ENCODE measurements at regions not wholly inside any gene's neighbourhood (a gene's known extent, or its start where the extent isn't known, plus 50 kb on each side); places are given as distances from the start of the nearest gene placed in this dataset.

DNA sequence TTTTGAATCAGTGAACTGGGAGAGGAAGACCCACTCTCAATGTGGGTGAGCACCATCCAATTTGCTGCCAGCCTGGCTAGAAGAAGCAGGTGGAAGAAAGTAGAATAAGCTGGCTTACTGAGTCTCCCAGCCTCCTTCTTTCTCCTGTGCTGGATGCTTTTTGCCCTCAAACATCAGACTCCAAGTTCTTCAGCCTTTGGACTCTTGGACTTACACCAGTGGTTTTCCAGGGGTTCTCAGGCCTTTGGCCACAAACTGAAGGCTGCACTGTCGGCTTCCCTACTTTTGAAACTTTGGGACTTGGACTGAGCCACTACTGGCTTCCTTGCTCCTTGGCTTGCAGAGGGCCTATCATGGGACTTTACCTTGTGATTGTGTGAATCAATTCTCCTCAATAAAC is 804.2 kb upstream of the SLITRK1 start:
- ATAC-seq (no peak), DNase-seq (ENCODE audit: low spot score) (no peak)

- DNase-seq (ENCODE audit: low spot score) (no peak), ATAC-seq (no peak)
These were observed 802.5 kb upstream of the SLITRK1 start for GRCh38 chr13:84684804-84685203.

- ATAC-seq (peak; percentile 82), DNase-seq (ENCODE audit: low spot score) (no peak)
These were observed 801.9 kb upstream of the SLITRK1 start for GRCh38 chr13:84684048-84684662.

- no peak for ATAC-seq
These were observed 801.2 kb upstream of the SLITRK1 start for GRCh38 chr13:84683448-84683847.

DNA sequence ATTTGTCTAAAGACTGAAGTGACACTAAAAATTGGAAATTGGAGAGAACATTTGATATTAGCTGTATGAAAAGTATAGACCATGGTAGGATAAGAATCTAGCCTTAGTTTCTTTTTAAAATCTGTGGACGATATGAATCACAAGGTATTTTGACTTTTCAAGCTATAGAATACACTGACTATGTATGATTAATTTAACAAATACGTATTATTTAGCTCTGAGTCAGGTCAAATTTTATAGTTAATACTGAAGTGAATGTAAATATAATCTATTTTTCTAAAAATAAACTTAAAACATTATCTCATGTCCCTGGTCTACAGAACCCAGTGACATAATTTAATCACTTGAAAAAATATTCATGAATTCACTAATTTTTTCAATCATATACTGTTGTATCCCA is 795.6 kb upstream of the SLITRK1 start:
- no peak for ATAC-seq
- DNase-seq (ENCODE audit: low spot score): no peak

More at GRCh38 chr13:84683448-84683847, 801.2 kb upstream of the SLITRK1 start:
- no peak for DNase-seq (ENCODE audit: low spot score)

GRCh38 chr13:84672616-84673015 is 790.3 kb upstream of the SLITRK1 start:
- ATAC-seq (no peak), DNase-seq (ENCODE audit: low spot score) (no peak)

GRCh38 chr13:84670245-84670644 is 788.0 kb upstream of the SLITRK1 start:
- DNase-seq (ENCODE audit: low spot score): no peak
- no peak for ATAC-seq

GRCh38 chr13:84668637-84669036 is 786.4 kb upstream of the SLITRK1 start:
- no peak for DNase-seq (ENCODE audit: low spot score)
- ATAC-seq: no peak

DNA sequence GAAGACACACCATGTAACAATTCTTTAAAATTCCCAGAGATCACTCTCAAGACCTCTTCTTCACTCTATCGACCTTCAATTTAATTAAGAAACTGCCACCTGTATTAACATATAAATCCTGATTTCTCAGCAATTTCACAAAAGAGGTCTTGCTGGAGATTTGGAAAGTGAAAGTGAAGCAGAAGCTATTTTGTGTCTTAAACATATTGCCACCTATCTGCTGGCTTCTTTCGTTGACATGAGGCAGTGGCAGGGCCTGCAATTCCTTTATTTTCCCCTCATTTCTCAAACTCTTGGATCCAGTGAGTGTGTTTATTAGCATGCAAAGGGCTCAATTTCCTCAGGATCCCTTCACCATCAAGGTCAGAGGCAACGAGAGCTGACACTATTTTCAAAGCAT is 780.2 kb upstream of the SLITRK1 start:
- ATAC-seq (no peak), DNase-seq (ENCODE audit: low spot score) (no peak)

DNA sequence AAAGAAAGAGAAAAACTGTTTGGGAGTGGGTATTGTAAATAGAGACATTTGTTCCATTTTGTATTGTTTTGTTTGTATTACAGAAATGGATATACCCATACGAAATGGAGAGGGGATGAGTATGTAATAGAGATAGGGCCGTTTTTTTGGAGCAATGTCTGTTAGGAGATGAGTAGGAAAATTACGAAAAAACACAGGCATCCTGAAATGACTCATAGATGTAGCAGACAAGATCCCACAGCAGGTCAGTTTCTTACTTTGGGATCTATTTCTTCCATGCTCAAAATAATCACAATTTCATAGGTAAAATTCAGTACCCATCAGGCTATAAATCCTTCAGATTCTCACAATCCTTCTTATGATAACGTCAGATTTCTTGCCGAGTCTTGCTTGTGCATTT is 779.4 kb upstream of the SLITRK1 start:
- no peak for DNase-seq (ENCODE audit: low spot score)

DNA sequence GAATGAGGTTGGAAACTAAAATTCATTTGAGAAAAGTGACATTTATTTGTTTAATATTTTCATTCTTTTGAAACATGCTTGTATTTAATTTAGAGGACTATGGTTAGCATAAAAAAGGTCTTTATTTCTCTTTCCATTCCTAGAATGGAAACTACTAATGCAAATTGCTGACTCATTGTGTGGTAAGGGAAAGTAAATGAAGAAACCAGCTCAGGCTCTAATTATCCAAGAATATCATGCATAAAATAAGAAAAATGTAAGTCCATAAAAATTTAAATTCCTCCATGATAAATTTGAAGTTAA is 777.0 kb upstream of the SLITRK1 start:
- DNase-seq (ENCODE audit: low spot score) (no peak), ATAC-seq (no peak)

More for the DNA sequence above, 779.4 kb upstream of the SLITRK1 start:
- no peak for ATAC-seq

DNA sequence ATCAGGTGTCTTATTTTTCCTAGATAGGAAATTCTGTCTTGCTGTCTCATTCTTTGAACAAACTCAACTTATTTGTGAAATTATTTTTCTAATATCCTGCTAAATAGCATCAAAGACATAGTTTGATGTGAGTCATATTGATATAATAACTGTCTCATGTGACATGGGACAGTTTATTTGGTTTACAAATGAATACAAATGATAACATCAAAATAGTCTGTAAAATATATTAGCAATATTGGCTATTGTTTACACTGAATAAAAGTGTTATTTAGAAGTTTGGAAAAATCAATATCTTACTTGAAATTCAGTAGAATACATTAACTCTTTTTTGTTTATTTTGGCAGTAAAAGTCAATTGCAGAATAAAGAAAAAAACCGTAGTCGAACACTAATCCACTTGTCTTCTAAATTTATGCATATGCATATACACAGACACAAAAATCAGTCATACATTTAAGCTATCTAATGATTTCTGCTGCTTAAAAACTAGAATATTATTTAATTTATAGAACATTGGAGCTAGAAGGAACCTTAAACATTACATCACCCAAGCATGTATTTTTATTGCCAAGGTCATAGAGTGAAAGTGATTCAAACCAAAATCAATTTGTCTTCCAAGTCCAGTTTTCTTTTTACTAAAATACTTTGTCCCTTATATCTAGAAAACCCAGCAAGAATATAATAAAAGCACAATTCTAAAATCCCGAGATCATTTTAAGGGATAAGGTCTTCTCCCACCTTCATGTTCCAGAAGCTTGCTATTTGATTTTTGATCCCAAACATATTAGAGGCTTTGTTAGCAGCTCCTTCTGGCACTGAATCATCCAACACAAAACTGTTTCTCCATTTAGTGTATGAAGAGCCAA is 776.5 kb upstream of the SLITRK1 start:
- DNase-seq (ENCODE audit: low spot score) (no peak), ATAC-seq (no peak)

DNA sequence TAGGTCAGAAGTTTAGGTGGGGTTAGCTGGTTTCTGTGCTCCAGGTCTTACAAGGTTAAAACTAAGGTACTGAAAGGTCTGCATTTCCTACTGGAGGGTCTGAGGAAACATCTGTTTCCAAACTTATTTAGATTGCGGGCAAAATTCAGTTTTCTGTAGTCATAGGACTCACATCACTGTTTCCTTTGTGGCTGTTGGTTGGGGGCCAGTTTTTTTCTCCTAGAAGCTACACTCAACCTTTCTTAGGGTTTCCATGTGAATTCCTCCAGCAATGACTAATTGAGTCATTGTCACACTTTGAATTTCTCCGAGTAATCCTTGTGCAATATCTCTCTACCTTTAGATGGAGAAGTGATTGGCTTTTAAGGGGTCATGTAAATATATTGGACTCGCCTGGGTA is 773.4 kb upstream of the SLITRK1 start:
- no peak for DNase-seq (ENCODE audit: low spot score)
- ATAC-seq: no peak

GRCh38 chr13:84654654-84655275 is 772.5 kb upstream of the SLITRK1 start:
- DNase-seq (ENCODE audit: low spot score): no peak
- no peak for ATAC-seq

DNA sequence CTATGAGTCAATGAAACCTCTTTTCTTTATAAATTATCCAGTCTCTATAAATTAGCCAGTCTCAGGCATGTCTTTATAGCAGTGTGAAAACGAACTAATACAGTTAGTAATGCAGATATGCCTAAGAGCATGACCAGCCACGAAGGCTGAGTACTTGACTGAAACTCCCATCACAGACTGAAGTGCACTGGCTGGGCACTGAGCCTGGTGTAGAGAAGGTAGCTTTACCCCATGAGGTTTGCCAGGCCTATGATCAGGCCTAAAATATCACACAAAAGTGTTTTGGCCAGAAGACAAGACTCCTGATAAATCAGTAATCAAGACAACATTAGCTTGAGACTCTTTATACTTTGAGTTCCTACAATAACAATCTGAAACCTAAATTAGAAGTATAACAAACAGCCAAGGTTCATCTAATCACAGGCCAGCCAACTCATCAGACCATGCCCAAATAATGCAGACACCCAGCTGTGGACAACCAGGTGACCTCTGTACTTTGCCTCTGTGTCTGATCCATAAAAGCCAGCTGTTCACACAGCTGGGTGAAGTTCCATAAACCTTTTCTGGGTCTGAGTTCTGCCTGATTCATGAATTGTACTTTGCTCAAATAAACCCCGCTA is 771.8 kb upstream of the SLITRK1 start:
- DNase-seq (ENCODE audit: low spot score) (no peak), ATAC-seq (peak; percentile 16)

DNA sequence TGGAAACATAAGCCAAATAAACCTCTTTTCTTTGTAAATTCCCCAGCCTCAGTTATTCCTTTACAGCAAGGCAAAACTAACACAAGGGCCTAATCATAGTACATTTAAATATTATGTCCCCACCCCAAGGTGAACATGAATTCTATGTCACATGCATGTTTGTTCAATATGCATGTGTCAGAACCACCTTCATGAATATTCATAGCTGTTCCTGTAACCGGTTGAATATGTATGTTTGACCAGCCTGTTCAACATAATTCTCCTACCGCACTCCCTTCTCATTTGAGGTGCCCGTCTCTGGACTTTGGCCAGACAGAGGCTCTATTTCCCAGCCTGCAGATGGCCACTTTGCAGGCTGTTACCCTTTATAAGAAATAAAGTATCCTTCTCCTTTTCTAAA is 769.4 kb upstream of the SLITRK1 start:
- ATAC-seq: no peak
- DNase-seq (ENCODE audit: low spot score): no peak

- no peak for ATAC-seq
These were observed 769.0 kb upstream of the SLITRK1 start for GRCh38 chr13:84651288-84651687.

GRCh38 chr13:84649853-84650252 is 767.6 kb upstream of the SLITRK1 start:
- DNase-seq (ENCODE audit: low spot score) (no peak), ATAC-seq (no peak)

More at GRCh38 chr13:84651288-84651687, 769.0 kb upstream of the SLITRK1 start:
- DNase-seq (ENCODE audit: low spot score): no peak

DNA sequence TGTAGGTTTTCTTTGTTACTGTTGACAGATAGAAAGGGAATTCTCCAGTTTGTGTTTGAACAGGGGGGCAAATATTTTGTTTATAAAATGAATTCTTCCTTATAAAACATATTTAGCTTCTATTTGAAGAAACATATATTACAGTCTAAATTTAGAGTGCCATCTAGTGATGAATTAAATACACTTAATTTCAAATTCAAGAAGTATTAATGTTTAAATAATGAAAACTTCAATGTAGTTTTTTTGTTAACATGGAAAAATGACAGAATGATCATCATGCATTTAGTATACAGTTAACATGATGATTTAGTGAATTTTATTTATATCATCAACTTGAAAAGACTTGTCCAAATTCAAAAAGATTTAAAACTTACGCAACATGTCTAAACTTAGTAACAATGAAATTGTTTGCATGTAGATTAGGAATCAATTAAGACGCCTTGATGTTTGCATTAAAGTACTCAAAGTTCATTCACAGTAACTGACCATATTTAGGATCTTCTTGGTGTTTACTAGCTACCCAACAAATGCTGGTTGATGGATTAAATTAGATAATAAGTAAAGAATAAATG is 765.9 kb upstream of the SLITRK1 start:
- DNase-seq (ENCODE audit: low spot score): no peak
- no peak for ATAC-seq

GRCh38 chr13:84646957-84647356 is 764.7 kb upstream of the SLITRK1 start:
- DNase-seq (ENCODE audit: low spot score) (no peak), ATAC-seq (no peak)
